Neural progenitor cell (in vitro differentiated cells): ENCODE measurements at regions not wholly inside any gene's neighbourhood (a gene's known extent, or its start where the extent isn't known, plus 50 kb on each side); places are given as distances from the start of the nearest gene placed in this dataset.

Source experiments
- DNase-seq: peaks from one replicate; pipeline ENCODE4 v3.0.0-alpha.2; 2016; ENCODE audit warnings: low spot score
- H2AFZ ChIP-seq: fragments of 200-600 bp; sonication (generic); replicated peaks from 2 replicates; pipeline ENCODE4 v1.6.1; 2016; ENCODE audit warnings: antibody characterized with exemption
- H3F3A ChIP-seq: fragments of 200-600 bp; sonication (generic); 2 replicates; pipeline ENCODE4 v1.6.1; 2016; ENCODE audit warnings: antibody characterized with exemption, low read depth
- H3K27ac ChIP-seq: fragments of 200-600 bp; sonication (generic); 2 replicates; pipeline ENCODE4 v1.5.1; 2016; ENCODE audit warnings: mild to moderate bottlenecking
- H3K27me3 ChIP-seq: fragments of 200-600 bp; sonication (generic); 2 replicates; pipeline ENCODE4 v1.6.1; 2016; ENCODE audit warnings: mild to moderate bottlenecking, moderate library complexity
- H3K36me3 ChIP-seq: fragments of 200-600 bp; sonication (generic); 2 replicates; pipeline ENCODE4 v1.5.1; 2016
- H3K4me1 ChIP-seq: fragments of 200-600 bp; sonication (generic); 2 replicates; pipeline ENCODE4 v1.6.1; 2016; ENCODE audit warnings: mixed run types
- H3K4me2 ChIP-seq: fragments of 200-600 bp; sonication (generic); 2 replicates; pipeline ENCODE4 v1.6.1; 2016
- H3K4me3 ChIP-seq: fragments of 200-600 bp; sonication (generic); 2 replicates; pipeline ENCODE4 v1.5.1; 2016
- H3K79me2 ChIP-seq: fragments of 200-600 bp; sonication (generic); 2 replicates; pipeline ENCODE4 v1.6.1; 2016; ENCODE audit warnings: low read depth
- H3K9ac ChIP-seq: fragments of 200-600 bp; sonication (generic); 2 replicates; pipeline ENCODE4 v1.6.1; 2016
- H3K9me3 ChIP-seq: fragments of 200-600 bp; sonication (generic); 2 replicates; pipeline ENCODE4 v1.5.1; 2016; ENCODE audit warnings: low read depth
- H4K20me1 ChIP-seq: fragments of 200-600 bp; sonication (generic); 2 replicates; pipeline ENCODE4 v1.6.1; 2016; ENCODE audit warnings: low read depth
- H3K27ac Mint-ChIP-seq: 3 replicates; pipeline ENCODE4 v1.8.0; 2021; ENCODE audit warnings: mixed read lengths
- H3K27me3 Mint-ChIP-seq: 2 replicates; pipeline ENCODE4 v1.8.0; 2022; ENCODE audit warnings: low read depth, mild to moderate bottlenecking, inconsistent platforms, moderate library complexity, mixed read lengths; ENCODE audit not compliant: insufficient read depth
- H3K36me3 Mint-ChIP-seq: 3 replicates; pipeline ENCODE4 v1.8.0; 2021; ENCODE audit warnings: mixed read lengths
- H3K4me1 Mint-ChIP-seq: 3 replicates; pipeline ENCODE4 v1.8.0; 2021; ENCODE audit warnings: mixed read lengths
- H3K4me3 Mint-ChIP-seq: 3 replicates; pipeline ENCODE4 v1.8.0; 2021; ENCODE audit warnings: mild to moderate bottlenecking, moderate library complexity, mixed read lengths
- H3K9me3 Mint-ChIP-seq: 3 replicates; pipeline ENCODE4 v1.8.0; 2020; ENCODE audit warnings: mixed read lengths
- CTCF ChIP-seq: fragments of 200-600 bp; sonication (generic); IDR thresholded peaks from 2 replicates; pipeline ENCODE4 v1.5.1; 2017; ENCODE audit warnings: antibody characterized with exemption, mild to moderate bottlenecking
- EZH2 ChIP-seq: fragments of 200-600 bp; sonication (generic); IDR thresholded peaks from 2 replicates; pipeline ENCODE4 v1.6.1; 2017; ENCODE audit warnings: antibody characterized with exemption, mild to moderate bottlenecking, moderate library complexity
- EZH2phosphoT487 ChIP-seq: fragments of 200-600 bp; sonication (generic); IDR thresholded peaks from 2 replicates; pipeline ENCODE4 v1.6.1; 2017; ENCODE audit warnings: antibody characterized with exemption

GRCh38 chr16:6447021-6447790, 885.4 kb upstream of the RBFOX1 start:
- Histone ChIP-seq H4K20me1 (no peaks in the 10 kb centered on the region), H3F3A (no peaks in the 10 kb centered on the region), H3K4me2 (no peak overlapping the region), H3K27me3 (no peaks in the 10 kb centered on the region), H3K4me3 (no peak overlapping the region), H3K9me3 (no peaks in the 10 kb centered on the region), H3K36me3 (no peaks in the 10 kb centered on the region), H3K4me1 (peaks cover 10% of the 10 kb centered on the region), H2AFZ (no peak overlapping the region), H3K9ac (no peak overlapping the region), H3K27ac (no peak overlapping the region), H3K79me2 (no peaks in the 10 kb centered on the region)
- no peak overlapping the region for H3K27ac Mint-ChIP-seq
- H3K4me3 Mint-ChIP-seq, result no peak overlapping the region
- H3K4me1 Mint-ChIP-seq, result no peaks in the 10 kb centered on the region
- no peaks in the 10 kb centered on the region for H3K27me3 Mint-ChIP-seq
- TF ChIP-seq CTCF (no peak), EZH2phosphoT487 (no peak), EZH2 (no peak)
- H3K9me3 Mint-ChIP-seq, result no peaks in the 10 kb centered on the region
- no peak for DNase-seq
- peaks cover 1% of the 10 kb centered on the region for H3K36me3 Mint-ChIP-seq

GRCh38 chr16:6446370-6446769, 886.3 kb upstream of the RBFOX1 start:
- Mint-ChIP-seq H3K36me3 (peaks cover 1% of the 10 kb centered on the region), H3K4me3 (no peak overlapping the region), H3K27me3 (no peaks in the 10 kb centered on the region), H3K9me3 (no peaks in the 10 kb centered on the region), H3K27ac (no peak overlapping the region), H3K4me1 (no peaks in the 10 kb centered on the region)
- no peak overlapping the region for H3K9ac ChIP-seq
- H3K27ac ChIP-seq, result no peak overlapping the region
- no peaks in the 10 kb centered on the region for H3F3A ChIP-seq
- H3K4me1 ChIP-seq, result peaks cover 10% of the 10 kb centered on the region
- H3K27me3 ChIP-seq, result no peaks in the 10 kb centered on the region
- H3K36me3 ChIP-seq, result no peaks in the 10 kb centered on the region
- no peak overlapping the region for H2AFZ ChIP-seq
- H3K4me3 ChIP-seq, result no peak overlapping the region
- TF ChIP-seq EZH2 (no peak), CTCF (peak; percentile 32)
- no peaks in the 10 kb centered on the region for H4K20me1 ChIP-seq
- H3K79me2 ChIP-seq, result no peaks in the 10 kb centered on the region
- no peak overlapping the region for H3K4me2 ChIP-seq
- H3K9me3 ChIP-seq, result no peaks in the 10 kb centered on the region
- DNase-seq, result no peak

GRCh38 chr16:6439129-6439528, 893.5 kb upstream of the RBFOX1 start:
- Histone ChIP-seq H3K4me2 (no peak overlapping the region), H3K36me3 (no peaks in the 10 kb centered on the region), H3K9me3 (no peaks in the 10 kb centered on the region), H3K4me3 (no peak overlapping the region), H3F3A (no peaks in the 10 kb centered on the region), H3K27me3 (no peaks in the 10 kb centered on the region), H3K79me2 (no peaks in the 10 kb centered on the region), H3K27ac (no peak overlapping the region), H4K20me1 (no peaks in the 10 kb centered on the region), H3K4me1 (no peaks in the 10 kb centered on the region), H2AFZ (no peak overlapping the region), H3K9ac (no peak overlapping the region)
- Mint-ChIP-seq H3K9me3 (no peaks in the 10 kb centered on the region), H3K36me3 (no peaks in the 10 kb centered on the region), H3K27ac (no peak overlapping the region), H3K4me3 (no peak overlapping the region), H3K4me1 (peaks cover 6% of the 10 kb centered on the region), H3K27me3 (peaks cover 2% of the 10 kb centered on the region)
- TF ChIP-seq CTCF, result no peak
- no peak for TF ChIP-seq EZH2
- no peak for TF ChIP-seq EZH2phosphoT487
- no peak for DNase-seq
